Spleen (tissue), 7 donors: ENCODE measurements at regions not wholly inside any gene's neighbourhood (a gene's known extent, or its start where the extent isn't known, plus 50 kb on each side); places are given as distances from the start of the nearest gene placed in this dataset.

ENCODE experiments used
- POLR2AphosphoS5 ChIP-seq, 3 donors: sonication (generic); formaldehyde crosslinking; IDR thresholded peaks; one replicate each; pipeline ENCODE4 v1.5.1; 2017; ENCODE audit warnings: antibody characterized with exemption in 3 of 3
- TF ChIP-seq, protein P1 (sequence below), 11 experiments: fragments of 200-600 bp in 7 of 11; fragments of 450-650 bp in 4 of 11; sonication (generic) in 4 of 11; IDR thresholded peaks in 8 of 11; conservative IDR thresholded peaks in 3 of 11; 1 replicate in 7 of 11; 2 replicates in 4 of 11; pipeline versions ENCODE4 v1.4.0 to v1.8.0; 2016 to 2021; ENCODE audit warnings: antibody characterized with exemption in 11 of 11, inconsistent platforms in 4 of 11, mild to moderate bottlenecking in 1 of 11
- donor health status: DM: no; HTN: no; CAD: no; lungs with moderate emphysema.
- donor health status: DM: no; HTN: no; CAD: no.
- donor health status: DM: no; HTN: no; CAD: no.

DNA sequence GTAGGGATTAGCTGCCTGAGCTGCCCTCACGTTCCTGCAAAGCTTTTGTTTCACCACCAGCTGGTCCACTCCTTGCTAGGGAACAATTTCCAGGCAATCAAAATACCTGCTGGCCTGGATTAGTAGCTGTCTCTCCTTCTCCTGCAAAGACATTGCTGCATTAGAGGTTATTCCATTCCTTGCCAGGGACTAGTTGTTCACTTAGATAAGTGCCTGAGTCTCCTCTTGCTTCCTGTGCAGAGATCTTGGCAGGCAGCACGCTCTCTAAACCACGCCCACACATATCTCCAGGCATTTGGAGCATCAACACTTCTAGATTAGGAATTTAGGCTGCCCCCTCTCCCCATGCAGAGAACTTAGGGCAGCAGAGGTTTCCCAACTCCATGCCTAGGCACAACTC, 150.4 kb upstream of the SMIM30 start:
- TF ChIP-seq, protein P1, sequence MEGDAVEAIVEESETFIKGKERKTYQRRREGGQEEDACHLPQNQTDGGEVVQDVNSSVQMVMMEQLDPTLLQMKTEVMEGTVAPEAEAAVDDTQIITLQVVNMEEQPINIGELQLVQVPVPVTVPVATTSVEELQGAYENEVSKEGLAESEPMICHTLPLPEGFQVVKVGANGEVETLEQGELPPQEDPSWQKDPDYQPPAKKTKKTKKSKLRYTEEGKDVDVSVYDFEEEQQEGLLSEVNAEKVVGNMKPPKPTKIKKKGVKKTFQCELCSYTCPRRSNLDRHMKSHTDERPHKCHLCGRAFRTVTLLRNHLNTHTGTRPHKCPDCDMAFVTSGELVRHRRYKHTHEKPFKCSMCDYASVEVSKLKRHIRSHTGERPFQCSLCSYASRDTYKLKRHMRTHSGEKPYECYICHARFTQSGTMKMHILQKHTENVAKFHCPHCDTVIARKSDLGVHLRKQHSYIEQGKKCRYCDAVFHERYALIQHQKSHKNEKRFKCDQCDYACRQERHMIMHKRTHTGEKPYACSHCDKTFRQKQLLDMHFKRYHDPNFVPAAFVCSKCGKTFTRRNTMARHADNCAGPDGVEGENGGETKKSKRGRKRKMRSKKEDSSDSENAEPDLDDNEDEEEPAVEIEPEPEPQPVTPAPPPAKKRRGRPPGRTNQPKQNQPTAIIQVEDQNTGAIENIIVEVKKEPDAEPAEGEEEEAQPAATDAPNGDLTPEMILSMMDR (IDR thresholded peaks at IDR 0.05 in 8 of 11, conservative IDR thresholded peaks at IDR 0.05 in 3 of 11): no peak
- no peak for TF ChIP-seq POLR2AphosphoS5 (IDR thresholded peaks at IDR 0.05)
